ENCODE measurements at regions not wholly inside any gene's neighbourhood (a gene's known extent, or its start where the extent isn't known, plus 50 kb on each side); places are given as distances from the start of the nearest gene placed in this dataset.

- TF ChIP-seq CTCF (conservative IDR thresholded peaks at IDR 0.05; ENCODE audit: low read depth, low read length), result no peak
- DNase-seq (ENCODE audit: low read depth), result no peak
Observed at GRCh38 chr6:6926856-6927255, 180.9 kb upstream of the RREB1 start.

GRCh38 chr6:6927521-6928361, 180.0 kb upstream of the RREB1 start:
- DNase-seq (ENCODE audit: low read depth), result no peak
- no peak overlapping the region for H3K4me3 ChIP-seq (ENCODE audit: low read depth, low read length)
- no peak for TF ChIP-seq CTCF (conservative IDR thresholded peaks at IDR 0.05; ENCODE audit: low read depth, low read length)

More at GRCh38 chr6:6926856-6927255, 180.9 kb upstream of the RREB1 start:
- H3K4me3 ChIP-seq (ENCODE audit: low read depth, low read length), result no peak overlapping the region

GRCh38 chr6:6930223-6930880, 177.4 kb upstream of the RREB1 start:
- H3K4me3 ChIP-seq (ENCODE audit: low read depth, low read length), result no peak overlapping the region
- TF ChIP-seq CTCF (conservative IDR thresholded peaks at IDR 0.05; ENCODE audit: low read depth, low read length), result no peak
- no peak for DNase-seq (ENCODE audit: low read depth)

- no peak overlapping the region for H3K4me3 ChIP-seq (ENCODE audit: low read depth, low read length)
- DNase-seq (ENCODE audit: low read depth), result no peak
Observed at GRCh38 chr6:6931071-6932025, 176.4 kb upstream of the RREB1 start.

GRCh38 chr6:6932341-6932740, 175.4 kb upstream of the RREB1 start:
- no peak for TF ChIP-seq CTCF (conservative IDR thresholded peaks at IDR 0.05; ENCODE audit: low read depth, low read length)
- DNase-seq (ENCODE audit: low read depth), result no peak
- H3K4me3 ChIP-seq (ENCODE audit: low read depth, low read length), result no peak overlapping the region

More at GRCh38 chr6:6931071-6932025, 176.4 kb upstream of the RREB1 start:
- no peak for TF ChIP-seq CTCF (conservative IDR thresholded peaks at IDR 0.05; ENCODE audit: low read depth, low read length)

GRCh38 chr6:6932968-6933367, 174.8 kb upstream of the RREB1 start:
- H3K4me3 ChIP-seq (ENCODE audit: low read depth, low read length), result no peak overlapping the region
- no peak for TF ChIP-seq CTCF (conservative IDR thresholded peaks at IDR 0.05; ENCODE audit: low read depth, low read length)
- DNase-seq (ENCODE audit: low read depth), result no peak

Measured in epithelial cell of proximal tubule (primary cell).